ENCODE measurements at regions not wholly inside any gene's neighbourhood (a gene's known extent, or its start where the extent isn't known, plus 50 kb on each side); places are given as distances from the start of the nearest gene placed in this dataset.
"Not testable (repeated sequence)": the region's sequence is repeated elsewhere in the genome, so short reads cannot be mapped to it uniquely, and the experiment has no call there.

DNA sequence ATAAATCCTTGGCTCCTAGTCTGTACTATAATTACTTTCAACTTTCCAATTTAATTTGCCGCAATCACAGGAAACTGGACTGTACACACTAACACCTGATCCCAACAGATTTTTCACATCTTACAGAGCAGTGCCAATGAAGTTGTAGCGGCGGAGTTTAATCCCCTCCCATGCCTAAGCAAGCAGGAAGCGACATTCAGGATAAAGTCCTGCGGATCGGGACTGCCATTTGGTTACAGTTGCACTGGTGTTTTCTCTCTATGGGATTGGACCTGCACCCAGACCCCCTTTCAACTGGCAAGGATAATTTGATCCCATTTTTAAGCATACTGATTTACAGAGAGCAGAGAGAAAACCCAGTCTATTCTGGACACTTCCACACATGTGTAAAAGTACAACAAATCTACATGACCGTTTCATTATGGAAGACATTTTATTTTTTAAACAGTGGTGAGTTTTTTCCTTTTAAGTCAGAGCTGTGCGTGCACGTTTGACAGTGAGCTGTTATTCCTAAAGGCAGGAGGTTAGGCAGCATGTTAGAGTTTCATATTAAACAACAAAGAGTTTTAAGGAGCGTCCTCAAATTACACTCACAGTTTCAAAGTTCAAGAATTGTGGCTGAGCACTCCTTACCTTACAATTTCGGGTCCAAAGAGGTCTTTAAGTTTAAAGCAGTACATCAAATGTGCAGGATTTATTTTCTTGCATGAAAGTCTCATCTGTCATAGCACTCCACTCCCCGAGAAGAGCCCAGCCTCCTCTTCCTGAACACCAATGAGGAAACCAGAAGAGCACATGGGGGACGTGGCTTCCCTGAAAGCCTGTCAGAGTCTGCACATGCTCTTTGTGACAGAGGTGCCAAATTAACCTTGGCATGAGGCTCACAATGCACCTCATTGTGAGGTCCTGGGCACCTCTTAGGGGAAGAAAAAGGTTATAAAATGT lies 141.6 kb upstream of the RFC3 start:
- 20% methylated on average over 5 of the region's 13 CpGs for WGBS (ENCODE audit: insufficient coverage)
- Histone ChIP-seq H3K36me3 (ENCODE audit: control insufficient read depth, insufficient read depth, low read length) (no peaks in the 10 kb centered on the region), H3K4me1 (ENCODE audit: control insufficient read depth, insufficient read depth, low read length) (no peaks in the 10 kb centered on the region), H3K9me3 (replicated peaks; ENCODE audit: control insufficient read depth, low read depth, low read length) (no peaks in the 10 kb centered on the region), H3K4me3 (ENCODE audit: low read length) (peak overlapping the region; percentile 38), H3K27ac (ENCODE audit: low read length) (peak overlapping the region; percentile 39), H3K27me3 (ENCODE audit: control insufficient read depth, insufficient read depth, low read length) (no peaks in the 10 kb centered on the region)
- DNase-seq, result peak; percentile 85

DNA sequence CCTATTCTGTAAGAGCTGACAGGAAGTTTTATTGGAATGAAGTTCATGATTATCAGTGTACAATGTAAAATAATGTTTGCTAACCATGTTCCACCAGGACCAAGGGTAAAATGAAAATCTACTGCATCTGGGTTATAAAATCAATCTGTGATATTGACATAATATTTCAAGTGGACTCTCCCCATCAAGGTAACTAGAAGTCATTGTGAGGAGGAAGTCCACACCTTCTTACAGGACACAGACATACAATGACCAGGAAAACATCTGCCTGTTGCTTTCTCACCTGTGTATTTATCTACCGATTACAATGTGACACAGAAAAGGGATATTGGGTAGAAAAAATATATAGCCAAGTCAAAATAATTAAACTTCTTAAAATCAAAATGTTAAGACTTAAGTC lies 140.7 kb upstream of the RFC3 start:
- WGBS (ENCODE audit: insufficient coverage), result no CpG with 5 or more reads among the region's 1 CpG
- Histone ChIP-seq H3K27me3 (ENCODE audit: control insufficient read depth, insufficient read depth, low read length) (no peaks in the 10 kb centered on the region), H3K9me3 (replicated peaks; ENCODE audit: control insufficient read depth, low read depth, low read length) (no peaks in the 10 kb centered on the region), H3K4me1 (ENCODE audit: control insufficient read depth, insufficient read depth, low read length) (no peaks in the 10 kb centered on the region), H3K27ac (ENCODE audit: low read length) (no peak overlapping the region), H3K36me3 (ENCODE audit: control insufficient read depth, insufficient read depth, low read length) (no peaks in the 10 kb centered on the region), H3K4me3 (ENCODE audit: low read length) (no peak overlapping the region)
- DNase-seq, result no peak

DNA sequence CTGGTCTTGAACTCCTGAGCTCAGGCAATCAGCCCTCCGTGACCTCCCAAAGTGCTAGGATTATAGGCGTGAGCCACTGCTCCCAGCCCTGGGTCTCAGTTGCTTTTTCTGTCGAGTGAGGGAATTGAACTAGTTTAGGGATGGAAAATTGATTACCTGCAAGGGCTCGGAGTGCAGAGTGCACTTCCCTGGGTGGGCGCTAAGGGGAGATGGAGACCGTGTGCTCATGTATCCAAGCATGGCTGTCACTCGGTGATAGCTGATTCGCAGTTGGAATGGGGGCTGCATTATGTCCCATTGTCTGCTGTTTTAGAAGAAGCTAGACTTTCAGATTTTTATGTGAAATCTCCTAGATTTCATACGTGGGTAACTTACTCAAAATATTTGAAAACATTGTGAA lies 139.9 kb upstream of the RFC3 start:
- Histone ChIP-seq H3K27ac (ENCODE audit: low read length) (no peak overlapping the region), H3K27me3 (ENCODE audit: control insufficient read depth, insufficient read depth, low read length) (no peaks in the 10 kb centered on the region), H3K4me3 (ENCODE audit: low read length) (no peak overlapping the region), H3K36me3 (ENCODE audit: control insufficient read depth, insufficient read depth, low read length) (no peaks in the 10 kb centered on the region), H3K9me3 (replicated peaks; ENCODE audit: control insufficient read depth, low read depth, low read length) (no peaks in the 10 kb centered on the region), H3K4me1 (ENCODE audit: control insufficient read depth, insufficient read depth, low read length) (no peaks in the 10 kb centered on the region)
- DNase-seq, result no peak
- WGBS (ENCODE audit: insufficient coverage), result 71% methylated on average over 6 of the region's 9 CpGs

DNA sequence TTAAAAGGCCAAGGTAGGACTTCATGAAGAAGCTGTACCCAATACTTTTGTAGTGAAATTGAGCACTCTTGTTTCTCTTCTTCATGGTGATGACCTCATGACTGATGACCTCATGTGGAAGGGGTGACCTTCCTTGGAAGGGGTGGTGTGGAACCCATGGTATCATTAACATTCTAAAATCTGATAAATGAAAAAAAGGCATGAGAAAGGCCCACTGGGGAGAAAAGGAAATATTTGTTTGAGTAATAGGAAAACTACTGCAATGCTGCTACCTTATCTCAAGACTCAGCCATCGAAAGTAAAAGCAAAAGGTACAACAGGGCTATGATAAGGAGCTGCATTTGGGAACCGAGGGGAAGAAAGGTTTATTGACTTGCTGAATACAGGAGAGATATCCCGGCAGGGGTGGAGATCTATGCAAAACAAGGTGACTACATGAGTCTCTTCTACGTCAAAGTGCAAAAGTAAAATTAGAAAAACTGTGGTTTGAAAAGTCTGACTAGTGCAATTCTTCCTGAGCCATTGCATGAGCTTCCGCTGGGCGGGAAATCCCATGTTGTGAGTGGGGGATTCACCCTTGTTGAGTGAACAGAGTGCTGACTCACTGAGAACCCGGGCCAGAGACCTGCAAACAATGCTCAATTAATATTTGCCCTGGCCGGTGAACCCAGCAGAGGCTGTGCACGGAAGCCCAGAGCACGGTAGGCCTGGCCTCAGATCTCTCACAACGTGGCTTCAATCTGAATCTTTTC lies 138.9 kb upstream of the RFC3 start:
- H3K27ac ChIP-seq (ENCODE audit: low read length), result no peak overlapping the region
- H3K9me3 ChIP-seq (replicated peaks; ENCODE audit: control insufficient read depth, low read depth, low read length), result no peaks in the 10 kb centered on the region
- H3K4me3 ChIP-seq (ENCODE audit: low read length), result no peak overlapping the region
- WGBS (ENCODE audit: insufficient coverage), result 72% methylated on average over 11 of the region's 11 CpGs
- no peaks in the 10 kb centered on the region for H3K36me3 ChIP-seq (ENCODE audit: control insufficient read depth, insufficient read depth, low read length)
- no peaks in the 10 kb centered on the region for H3K4me1 ChIP-seq (ENCODE audit: control insufficient read depth, insufficient read depth, low read length)
- no peaks in the 10 kb centered on the region for H3K27me3 ChIP-seq (ENCODE audit: control insufficient read depth, insufficient read depth, low read length)
- DNase-seq, result peak; percentile 30

GRCh38 chr13:33679658-33680012 lies 138.3 kb upstream of the RFC3 start:
- no peak overlapping the region for H3K27ac ChIP-seq (ENCODE audit: low read length)
- no peaks in the 10 kb centered on the region for H3K36me3 ChIP-seq (ENCODE audit: control insufficient read depth, insufficient read depth, low read length)
- H3K9me3 ChIP-seq (replicated peaks; ENCODE audit: control insufficient read depth, low read depth, low read length), result no peaks in the 10 kb centered on the region
- H3K4me1 ChIP-seq (ENCODE audit: control insufficient read depth, insufficient read depth, low read length), result no peaks in the 10 kb centered on the region
- H3K4me3 ChIP-seq (ENCODE audit: low read length), result no peak overlapping the region
- H3K27me3 ChIP-seq (ENCODE audit: control insufficient read depth, insufficient read depth, low read length), result no peaks in the 10 kb centered on the region
- 88% methylated on average over 1 of the region's 1 CpG for WGBS (ENCODE audit: insufficient coverage)
- DNase-seq, result no peak

GRCh38 chr13:33682020-33682564 lies 135.9 kb upstream of the RFC3 start:
- Histone ChIP-seq H3K4me1 (ENCODE audit: control insufficient read depth, insufficient read depth, low read length) (no peaks in the 10 kb centered on the region), H3K27me3 (ENCODE audit: control insufficient read depth, insufficient read depth, low read length) (no peaks in the 10 kb centered on the region), H3K4me3 (ENCODE audit: low read length) (no peak overlapping the region), H3K27ac (ENCODE audit: low read length) (no peak overlapping the region), H3K9me3 (replicated peaks; ENCODE audit: control insufficient read depth, low read depth, low read length) (no peaks in the 10 kb centered on the region), H3K36me3 (ENCODE audit: control insufficient read depth, insufficient read depth, low read length) (no peaks in the 10 kb centered on the region)
- no peak for DNase-seq
- 93% methylated on average over 35 of the region's 35 CpGs for WGBS (ENCODE audit: insufficient coverage)

- H3K27me3 ChIP-seq (ENCODE audit: control insufficient read depth, insufficient read depth, low read length); H3K36me3 ChIP-seq (ENCODE audit: control insufficient read depth, insufficient read depth, low read length); DNase-seq; H3K4me1 ChIP-seq (ENCODE audit: control insufficient read depth, insufficient read depth, low read length); H3K4me3 ChIP-seq (ENCODE audit: low read length); H3K27ac ChIP-seq (ENCODE audit: low read length); H3K9me3 ChIP-seq (replicated peaks; ENCODE audit: control insufficient read depth, low read depth, low read length): not testable (repeated sequence)
- WGBS (ENCODE audit: insufficient coverage), result 66% methylated on average over 5 of the region's 5 CpGs
These were observed 135.3 kb upstream of the RFC3 start for GRCh38 chr13:33682646-33683045.

DNA sequence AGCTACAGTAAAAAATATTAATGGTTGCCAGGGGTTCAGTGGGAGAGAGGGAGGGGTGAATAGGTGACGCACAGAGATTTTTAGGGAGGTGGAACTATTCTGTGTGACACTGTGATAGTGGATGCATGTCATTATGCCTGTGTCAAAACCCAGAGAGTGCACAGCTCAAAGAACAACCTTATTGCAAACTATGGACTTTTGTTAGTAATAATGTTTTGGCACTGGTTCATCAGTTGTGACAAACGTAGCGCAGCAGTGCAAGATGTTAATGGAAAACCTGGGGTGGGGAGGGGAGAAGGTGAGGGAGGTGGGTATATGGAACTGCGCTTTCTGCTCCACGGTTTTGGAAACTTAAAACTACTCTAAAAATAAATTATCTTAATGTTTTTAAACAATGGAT lies 134.6 kb upstream of the RFC3 start:
- H3K4me1 ChIP-seq (ENCODE audit: control insufficient read depth, insufficient read depth, low read length), result no peaks in the 10 kb centered on the region
- H3K9me3 ChIP-seq (replicated peaks; ENCODE audit: control insufficient read depth, low read depth, low read length), result no peaks in the 10 kb centered on the region
- no peak for DNase-seq
- no peaks in the 10 kb centered on the region for H3K27me3 ChIP-seq (ENCODE audit: control insufficient read depth, insufficient read depth, low read length)
- no peak overlapping the region for H3K4me3 ChIP-seq (ENCODE audit: low read length)
- 100% methylated on average over 1 of the region's 5 CpGs for WGBS (ENCODE audit: insufficient coverage)
- no peak overlapping the region for H3K27ac ChIP-seq (ENCODE audit: low read length)
- H3K36me3 ChIP-seq (ENCODE audit: control insufficient read depth, insufficient read depth, low read length), result no peaks in the 10 kb centered on the region

DNA sequence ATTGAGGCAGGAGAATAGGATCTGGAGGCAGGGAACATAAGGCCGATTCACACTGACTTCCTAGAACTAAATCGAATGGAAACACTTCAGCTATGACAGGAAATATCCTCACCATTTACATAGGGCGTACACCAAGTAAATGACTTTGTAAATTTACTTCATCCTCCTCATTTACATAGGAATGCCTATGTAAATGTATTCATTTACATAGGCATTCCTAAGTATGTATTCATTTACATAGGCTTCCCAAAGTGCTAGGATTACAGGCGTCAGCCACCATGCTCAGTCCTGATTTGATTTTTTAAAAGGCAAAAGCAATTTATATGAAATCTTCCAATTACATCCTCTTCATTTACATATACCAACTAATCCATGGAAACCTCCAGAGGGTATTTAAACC lies 133.1 kb upstream of the RFC3 start:
- no peak for DNase-seq
- no peaks in the 10 kb centered on the region for H3K36me3 ChIP-seq (ENCODE audit: control insufficient read depth, insufficient read depth, low read length)
- no CpG with 5 or more reads among the region's 4 CpGs for WGBS (ENCODE audit: insufficient coverage)

GRCh38 chr13:33686772-33687480 lies 131.0 kb upstream of the RFC3 start:
- Histone ChIP-seq H3K9me3 (replicated peaks; ENCODE audit: control insufficient read depth, low read depth, low read length) (no peaks in the 10 kb centered on the region), H3K4me3 (ENCODE audit: low read length) (no peak overlapping the region), H3K36me3 (ENCODE audit: control insufficient read depth, insufficient read depth, low read length) (no peaks in the 10 kb centered on the region), H3K27ac (ENCODE audit: low read length) (no peak overlapping the region), H3K27me3 (ENCODE audit: control insufficient read depth, insufficient read depth, low read length) (no peaks in the 10 kb centered on the region), H3K4me1 (ENCODE audit: control insufficient read depth, insufficient read depth, low read length) (no peaks in the 10 kb centered on the region)
- DNase-seq, result no peak
- WGBS (ENCODE audit: insufficient coverage), result 64% methylated on average over 6 of the region's 7 CpGs

More for the DNA sequence above, 133.1 kb upstream of the RFC3 start:
- no peaks in the 10 kb centered on the region for H3K27me3 ChIP-seq (ENCODE audit: control insufficient read depth, insufficient read depth, low read length)
- no peaks in the 10 kb centered on the region for H3K9me3 ChIP-seq (replicated peaks; ENCODE audit: control insufficient read depth, low read depth, low read length)
- H3K4me1 ChIP-seq (ENCODE audit: control insufficient read depth, insufficient read depth, low read length), result no peaks in the 10 kb centered on the region
- no peak overlapping the region for H3K27ac ChIP-seq (ENCODE audit: low read length)
- H3K4me3 ChIP-seq (ENCODE audit: low read length), result no peak overlapping the region
